ENCODE measurements at regions not wholly inside any gene's neighbourhood (a gene's known extent, or its start where the extent isn't known, plus 50 kb on each side); places are given as distances from the start of the nearest gene placed in this dataset.

GRCh38 chr5:120155873-120156272, 308.2 kb upstream of the PRR16 start:
- H3K27me3 ChIP-seq (replicated peaks; ENCODE audit: control insufficient read depth, insufficient read depth, low read length) = no peaks in the 10 kb centered on the region
- no peak overlapping the region for H3K4me3 ChIP-seq (replicated peaks; ENCODE audit: low read depth, low read length)
- DNase-seq (ENCODE audit: extremely low read depth, insufficient read length) = no peak
- TF ChIP-seq, protein P1, sequence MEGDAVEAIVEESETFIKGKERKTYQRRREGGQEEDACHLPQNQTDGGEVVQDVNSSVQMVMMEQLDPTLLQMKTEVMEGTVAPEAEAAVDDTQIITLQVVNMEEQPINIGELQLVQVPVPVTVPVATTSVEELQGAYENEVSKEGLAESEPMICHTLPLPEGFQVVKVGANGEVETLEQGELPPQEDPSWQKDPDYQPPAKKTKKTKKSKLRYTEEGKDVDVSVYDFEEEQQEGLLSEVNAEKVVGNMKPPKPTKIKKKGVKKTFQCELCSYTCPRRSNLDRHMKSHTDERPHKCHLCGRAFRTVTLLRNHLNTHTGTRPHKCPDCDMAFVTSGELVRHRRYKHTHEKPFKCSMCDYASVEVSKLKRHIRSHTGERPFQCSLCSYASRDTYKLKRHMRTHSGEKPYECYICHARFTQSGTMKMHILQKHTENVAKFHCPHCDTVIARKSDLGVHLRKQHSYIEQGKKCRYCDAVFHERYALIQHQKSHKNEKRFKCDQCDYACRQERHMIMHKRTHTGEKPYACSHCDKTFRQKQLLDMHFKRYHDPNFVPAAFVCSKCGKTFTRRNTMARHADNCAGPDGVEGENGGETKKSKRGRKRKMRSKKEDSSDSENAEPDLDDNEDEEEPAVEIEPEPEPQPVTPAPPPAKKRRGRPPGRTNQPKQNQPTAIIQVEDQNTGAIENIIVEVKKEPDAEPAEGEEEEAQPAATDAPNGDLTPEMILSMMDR (IDR thresholded peaks at IDR 0.05; ENCODE audit: insufficient read depth, low read length, poor library complexity, severe bottlenecking) = no peak
- no peaks in the 10 kb centered on the region for H3K36me3 ChIP-seq (ENCODE audit: control insufficient read depth, insufficient read depth, low read length)

- H3K27me3 ChIP-seq (replicated peaks; ENCODE audit: control insufficient read depth, insufficient read depth, low read length) = no peaks in the 10 kb centered on the region
- H3K4me3 ChIP-seq (replicated peaks; ENCODE audit: low read depth, low read length) = no peak overlapping the region
- no peaks in the 10 kb centered on the region for H3K36me3 ChIP-seq (ENCODE audit: control insufficient read depth, insufficient read depth, low read length)
- TF ChIP-seq, protein P1 (IDR thresholded peaks at IDR 0.05; ENCODE audit: insufficient read depth, low read length, poor library complexity, severe bottlenecking) = no peak
- DNase-seq (ENCODE audit: extremely low read depth, insufficient read length) = no peak
These were observed 305.9 kb upstream of the PRR16 start for GRCh38 chr5:120158211-120158610.

DNA sequence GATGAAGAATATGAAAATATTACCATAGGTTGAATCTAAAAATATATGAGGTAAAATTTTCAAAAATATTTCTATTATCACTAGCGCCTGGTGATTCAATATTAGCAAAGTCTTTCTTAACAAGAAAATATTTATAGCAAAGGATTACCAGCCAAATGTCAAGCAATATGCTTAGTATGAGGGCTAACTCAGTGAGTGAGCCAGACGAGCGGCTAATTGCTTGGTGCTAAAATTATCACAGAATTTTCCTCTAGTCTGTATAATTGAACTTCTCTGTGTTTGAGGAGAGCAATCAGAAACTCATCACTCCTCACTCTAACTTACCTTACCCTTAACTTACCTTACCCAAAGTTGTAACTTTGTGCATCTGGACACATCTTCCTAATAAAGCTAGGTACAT, 304.9 kb upstream of the PRR16 start:
- Histone ChIP-seq H3K36me3 (ENCODE audit: control insufficient read depth, insufficient read depth, low read length) (no peaks in the 10 kb centered on the region), H3K4me3 (replicated peaks; ENCODE audit: low read depth, low read length) (no peak overlapping the region), H3K27me3 (replicated peaks; ENCODE audit: control insufficient read depth, insufficient read depth, low read length) (no peaks in the 10 kb centered on the region)
- no peak for DNase-seq (ENCODE audit: extremely low read depth, insufficient read length)
- TF ChIP-seq, protein P1 (IDR thresholded peaks at IDR 0.05; ENCODE audit: insufficient read depth, low read length, poor library complexity, severe bottlenecking) = no peak

GRCh38 chr5:120160124-120160895, 303.8 kb upstream of the PRR16 start:
- DNase-seq (ENCODE audit: extremely low read depth, insufficient read length) = no peak
- no peaks in the 10 kb centered on the region for H3K36me3 ChIP-seq (ENCODE audit: control insufficient read depth, insufficient read depth, low read length)
- H3K4me3 ChIP-seq (replicated peaks; ENCODE audit: low read depth, low read length) = no peak overlapping the region
- TF ChIP-seq, protein P1 (IDR thresholded peaks at IDR 0.05; ENCODE audit: insufficient read depth, low read length, poor library complexity, severe bottlenecking) = no peak
- H3K27me3 ChIP-seq (replicated peaks; ENCODE audit: control insufficient read depth, insufficient read depth, low read length) = no peaks in the 10 kb centered on the region

GRCh38 chr5:120162321-120162720, 301.8 kb upstream of the PRR16 start:
- no peaks in the 10 kb centered on the region for H3K36me3 ChIP-seq (ENCODE audit: control insufficient read depth, insufficient read depth, low read length)
- DNase-seq (ENCODE audit: extremely low read depth, insufficient read length) = no peak
- H3K4me3 ChIP-seq (replicated peaks; ENCODE audit: low read depth, low read length) = no peak overlapping the region
- H3K27me3 ChIP-seq (replicated peaks; ENCODE audit: control insufficient read depth, insufficient read depth, low read length) = no peaks in the 10 kb centered on the region
- TF ChIP-seq, protein P1 (IDR thresholded peaks at IDR 0.05; ENCODE audit: insufficient read depth, low read length, poor library complexity, severe bottlenecking) = no peak

Data from GM06990 (cell line).